GM19452 (cell line): ENCODE measurements at regions not wholly inside any gene's neighbourhood (a gene's known extent, or its start where the extent isn't known, plus 50 kb on each side); places are given as distances from the start of the nearest gene placed in this dataset.

Experiments
- ATAC-seq: cut with Tn5 transposase; IDR thresholded peaks from one replicate; pipeline ENCODE4 v1.9.1; 2021; ENCODE audit not compliant: unreplicated experiment

DNA sequence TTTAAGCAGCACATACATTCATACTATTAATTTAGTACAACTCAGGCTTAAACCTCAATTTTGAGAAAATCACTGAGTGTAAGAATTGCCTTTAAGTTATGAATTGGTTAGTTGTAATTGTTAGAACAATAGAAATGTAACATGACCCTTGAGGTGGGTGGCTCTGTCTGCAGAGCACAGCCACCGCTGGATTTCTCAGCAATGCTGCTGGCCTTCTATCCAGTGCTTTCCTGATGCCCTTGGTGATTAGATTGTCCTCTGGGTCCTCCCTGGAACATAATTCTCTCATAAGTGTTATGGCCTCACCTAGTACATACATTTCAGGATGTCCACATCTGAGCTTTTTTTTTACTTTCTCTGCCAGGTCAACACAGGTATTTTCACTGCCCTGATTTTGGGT is 213.2 kb downstream of the SLC7A11 start:
- ATAC-seq, result no peak

DNA sequence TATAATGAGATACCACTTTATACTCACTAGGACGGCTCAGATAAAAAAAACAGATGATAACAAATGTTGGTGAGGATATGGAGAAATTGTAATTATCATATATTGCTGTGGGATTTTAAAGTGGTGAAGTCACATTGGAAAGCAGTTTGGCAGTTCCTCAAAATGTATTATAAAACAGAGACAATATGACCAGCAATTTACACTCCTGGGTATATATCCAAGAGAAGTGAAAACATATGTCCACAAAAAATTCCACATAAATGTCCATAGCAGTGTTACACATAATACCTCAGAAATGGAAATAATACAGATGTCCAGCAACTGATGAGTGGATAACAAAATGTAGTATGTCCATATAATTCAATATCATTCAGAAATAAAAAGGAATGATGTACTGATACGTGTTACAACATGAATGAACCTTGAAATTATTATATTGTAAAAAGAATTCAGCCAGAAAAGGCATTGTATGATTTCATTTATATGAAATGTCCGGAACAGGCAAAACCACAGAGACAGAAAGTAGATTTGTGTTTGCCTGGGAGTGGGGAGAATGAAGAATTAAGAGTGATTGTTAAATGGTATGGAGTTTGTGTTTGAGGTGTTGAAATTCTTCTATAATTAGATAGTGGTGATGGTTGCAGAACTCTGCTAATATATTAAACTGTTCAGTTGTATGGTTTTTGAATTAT is 220.9 kb downstream of the SLC7A11 start:
- ATAC-seq, result no peak

DNA sequence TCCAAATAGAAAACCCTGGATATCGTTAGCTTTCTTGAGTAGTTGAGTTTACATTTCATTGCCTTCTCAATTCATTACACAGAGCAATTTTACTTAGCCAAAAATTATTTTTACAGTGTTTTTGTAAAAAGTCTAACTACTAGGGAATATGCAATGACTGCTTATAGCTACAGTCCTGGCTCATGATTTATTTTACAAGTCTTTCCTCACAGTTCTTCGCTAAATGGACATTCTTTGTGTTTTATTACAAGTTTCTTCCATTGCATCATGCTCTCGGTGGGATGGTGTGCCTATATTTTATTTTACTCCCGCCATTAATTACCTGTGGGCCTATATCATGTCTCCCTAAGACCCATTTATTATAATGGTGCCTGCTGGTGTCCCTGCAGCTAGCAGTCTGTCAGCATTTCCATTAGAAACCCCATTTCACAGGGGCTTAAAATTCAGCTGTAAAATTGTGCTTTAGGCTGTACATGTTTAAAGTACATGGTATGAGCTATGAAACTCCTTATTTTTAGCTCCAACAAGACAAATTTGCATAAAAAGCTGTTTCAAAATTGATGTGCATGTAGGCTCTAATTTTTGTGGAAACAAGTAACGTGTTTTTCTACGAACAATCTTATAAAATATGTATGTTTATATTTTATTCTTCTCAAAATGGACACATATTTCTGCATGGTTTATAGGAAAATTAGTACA is 227.4 kb downstream of the SLC7A11 start:
- ATAC-seq, result no peak

DNA sequence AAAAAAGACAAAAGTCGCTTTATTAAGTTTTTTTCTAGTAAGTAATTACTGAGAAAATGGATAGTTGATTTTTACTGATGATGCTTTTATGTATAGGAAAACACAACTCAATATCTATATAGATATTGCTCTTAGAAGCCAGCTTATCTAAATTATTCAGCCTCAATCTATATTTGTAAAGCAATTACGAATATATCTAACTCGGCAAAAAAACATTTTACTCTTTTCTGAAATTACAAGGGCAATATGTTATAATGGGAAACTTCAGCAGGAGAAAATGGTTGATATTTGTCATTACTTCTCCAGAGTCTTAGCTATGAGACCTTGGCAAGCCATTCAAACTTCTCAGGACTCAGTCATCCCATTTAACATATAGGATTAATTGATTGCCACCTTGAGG is 228.5 kb downstream of the SLC7A11 start:
- no peak for ATAC-seq

DNA sequence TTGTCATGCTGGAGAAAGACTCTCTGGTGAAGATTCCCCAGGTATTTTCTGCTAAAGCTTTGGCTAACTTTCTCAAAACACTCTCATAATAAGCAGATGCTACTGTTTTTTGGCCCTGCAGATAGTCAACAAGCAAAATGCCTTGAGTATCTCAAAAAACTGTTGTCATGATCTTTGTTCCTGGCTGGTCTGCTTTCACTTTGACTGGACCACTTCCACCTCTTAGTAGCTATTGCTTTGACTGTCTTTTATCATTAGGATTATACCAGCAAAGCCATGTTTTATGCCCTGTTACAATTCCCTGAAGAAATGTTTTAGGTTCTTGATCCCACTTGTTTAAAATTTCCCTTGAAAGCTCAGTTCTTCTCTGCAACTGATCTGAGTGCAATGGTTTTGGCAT is 231.5 kb downstream of the SLC7A11 start:
- ATAC-seq, result peak; percentile 71

DNA sequence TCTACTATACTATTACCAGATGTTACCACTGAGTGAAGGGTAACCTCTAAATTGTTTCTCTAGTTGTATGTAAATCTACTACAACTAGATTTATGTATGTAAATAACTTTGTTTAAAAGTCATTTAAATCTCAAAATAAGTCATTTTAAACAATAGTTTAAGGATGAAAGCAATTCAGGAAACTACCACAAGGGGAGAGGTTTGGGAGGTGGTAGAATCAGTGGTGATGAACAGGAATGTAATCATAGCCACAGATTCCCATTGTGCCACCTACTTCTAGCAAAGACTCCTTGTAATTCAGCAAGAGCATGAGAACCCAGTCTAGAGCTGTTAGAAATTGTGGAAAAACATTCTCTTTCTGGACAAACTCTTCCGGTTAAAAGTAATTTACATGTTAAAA is 234.6 kb downstream of the SLC7A11 start:
- no peak for ATAC-seq

DNA sequence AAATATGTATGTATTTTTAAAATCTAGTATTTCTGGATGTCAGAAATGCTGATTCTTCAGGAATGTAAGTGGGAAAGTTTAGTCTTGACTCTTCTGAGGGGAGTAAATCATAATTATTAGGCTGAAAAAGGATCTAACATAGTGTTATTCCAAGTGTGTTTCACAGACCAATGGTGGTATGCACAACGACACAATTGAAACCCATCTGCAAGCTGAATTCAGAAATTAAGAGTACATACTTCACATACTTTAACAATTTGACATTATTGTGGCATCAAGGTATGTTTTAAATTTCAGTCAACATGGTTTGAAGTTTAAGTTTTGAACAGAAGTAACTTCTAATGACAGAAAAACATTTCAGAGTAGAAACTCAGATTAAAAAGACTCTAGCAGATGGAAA is 236.7 kb downstream of the SLC7A11 start:
- no peak for ATAC-seq

DNA sequence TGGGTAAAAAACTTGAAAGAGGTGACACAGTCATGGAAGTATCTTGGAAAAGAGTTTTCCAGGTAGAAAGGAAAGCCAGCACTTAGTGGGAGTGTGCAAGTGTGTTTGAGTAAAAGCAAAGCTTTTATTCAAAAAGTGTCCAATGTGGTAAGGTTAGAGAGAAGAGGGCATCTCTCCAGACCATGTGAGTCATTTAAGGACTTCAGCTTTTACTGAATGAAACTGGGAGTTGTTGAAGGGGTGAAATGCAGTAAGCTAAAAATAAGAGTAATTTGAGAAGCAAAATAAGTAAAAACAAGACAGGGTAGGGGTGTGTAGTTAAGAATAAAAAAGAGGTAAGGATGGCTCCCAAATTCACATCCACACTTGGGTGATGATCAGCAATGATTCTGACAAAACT is 238.9 kb downstream of the SLC7A11 start:
- ATAC-seq, result peak; percentile 92

DNA sequence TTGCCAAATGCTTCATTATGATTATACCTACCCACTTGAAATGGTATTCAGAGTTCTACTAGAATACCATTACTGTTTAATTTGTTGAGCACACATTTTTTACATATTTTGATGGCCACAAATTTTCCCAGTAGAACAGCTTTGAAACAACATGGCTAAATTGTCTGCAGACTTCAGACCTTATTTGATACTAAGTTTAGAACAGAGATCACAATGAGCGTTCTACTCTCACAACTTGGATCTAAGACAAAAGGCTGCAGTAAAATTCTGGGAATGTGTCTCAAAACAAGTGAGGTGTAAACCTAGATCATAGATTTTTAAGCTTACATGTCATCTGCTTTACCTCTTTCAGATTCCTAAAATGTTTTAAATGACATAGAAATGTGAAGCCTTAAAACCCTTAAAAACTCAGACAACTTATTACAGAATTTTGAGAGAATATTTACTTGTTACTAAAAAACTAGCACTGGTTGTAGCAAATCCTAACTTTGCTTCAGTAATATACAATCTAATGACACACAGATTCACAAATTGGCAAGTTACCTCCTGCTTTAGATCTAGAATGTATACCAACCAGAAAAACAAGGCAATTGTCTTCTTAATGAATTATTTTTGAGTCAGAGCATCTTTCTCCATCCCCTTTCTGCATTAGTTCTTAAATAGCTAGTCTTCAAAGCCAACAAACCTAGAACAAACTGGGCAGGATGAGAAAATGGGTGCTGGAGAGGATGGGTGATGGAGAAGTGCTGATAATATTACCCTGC is 243.3 kb downstream of the SLC7A11 start:
- no peak for ATAC-seq

DNA sequence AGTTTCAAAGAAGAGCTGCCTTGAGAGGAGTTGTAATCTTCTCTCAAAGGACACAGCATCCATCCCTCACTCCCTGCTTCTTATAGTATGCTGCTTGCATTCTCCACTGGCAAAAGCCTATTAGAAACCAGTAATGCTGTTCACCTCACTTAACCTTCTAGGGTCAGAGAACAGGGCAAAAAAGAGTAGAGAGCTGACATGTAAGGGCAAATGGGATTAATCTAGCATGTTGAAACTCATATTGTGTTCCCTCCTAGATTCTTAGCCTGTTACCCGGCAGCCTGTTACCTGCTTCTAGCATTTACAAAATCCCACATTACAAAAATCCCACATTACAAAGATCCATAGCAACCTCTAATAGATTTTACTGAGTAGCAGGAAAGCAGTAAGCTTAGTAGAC is 244.7 kb downstream of the SLC7A11 start:
- no peak for ATAC-seq

DNA sequence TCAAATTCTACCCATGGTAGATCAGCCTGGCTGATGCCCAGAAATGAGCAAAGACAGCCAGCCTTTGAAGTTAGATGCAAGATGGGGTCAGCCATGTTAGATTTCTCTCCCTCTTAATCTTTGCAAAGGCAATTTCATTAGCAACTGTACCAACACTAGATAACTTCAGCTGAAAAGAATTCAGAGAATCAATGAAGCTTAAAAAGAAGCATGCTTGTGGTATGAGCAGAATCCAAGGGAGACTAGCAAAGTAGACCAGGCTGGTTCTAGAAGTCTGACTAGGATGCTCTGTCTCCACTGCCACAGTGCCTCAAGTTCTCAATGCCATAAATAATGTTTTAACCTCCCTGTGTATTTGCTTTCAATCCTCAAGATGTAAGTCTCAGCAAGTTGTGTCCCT is 247.3 kb downstream of the SLC7A11 start:
- ATAC-seq, result no peak

DNA sequence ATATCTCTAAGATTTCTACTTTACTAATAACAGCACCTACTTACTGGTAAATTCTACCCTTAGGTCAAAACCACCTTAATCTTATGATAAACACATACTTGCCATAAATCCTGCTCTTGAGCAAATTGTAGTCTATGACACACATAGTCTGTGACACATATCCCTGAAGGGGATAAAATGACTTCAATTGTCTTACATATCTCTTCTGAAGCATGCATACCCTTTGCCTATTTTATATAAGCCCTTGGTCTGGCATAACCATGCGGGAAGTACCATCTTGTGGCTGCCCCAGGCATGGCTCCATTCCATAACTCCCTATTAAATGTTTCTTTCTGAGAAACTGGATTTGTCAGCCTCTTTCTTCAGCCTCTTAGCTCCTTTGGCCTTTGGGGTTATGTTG is 248.9 kb downstream of the SLC7A11 start:
- ATAC-seq, result no peak

DNA sequence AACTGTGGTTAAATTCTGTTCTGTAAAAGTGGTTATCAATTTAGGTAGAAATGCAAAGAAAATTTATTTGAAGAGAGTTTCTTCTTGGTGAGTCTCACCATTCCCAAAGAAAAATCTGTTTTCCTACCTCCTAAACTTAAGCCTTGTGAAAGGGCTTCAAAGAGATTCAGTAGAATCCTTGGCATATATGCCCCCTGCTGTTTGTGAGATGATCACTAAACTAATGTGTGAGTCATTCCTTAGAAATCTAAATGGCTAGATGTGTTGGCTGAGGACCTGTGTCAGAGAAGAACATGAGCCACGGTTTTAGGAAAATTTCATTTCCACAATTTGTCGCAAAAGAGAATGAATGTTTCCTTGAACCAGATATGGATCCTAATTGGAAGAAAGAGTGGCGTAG is 260.9 kb downstream of the SLC7A11 start:
- no peak for ATAC-seq

DNA sequence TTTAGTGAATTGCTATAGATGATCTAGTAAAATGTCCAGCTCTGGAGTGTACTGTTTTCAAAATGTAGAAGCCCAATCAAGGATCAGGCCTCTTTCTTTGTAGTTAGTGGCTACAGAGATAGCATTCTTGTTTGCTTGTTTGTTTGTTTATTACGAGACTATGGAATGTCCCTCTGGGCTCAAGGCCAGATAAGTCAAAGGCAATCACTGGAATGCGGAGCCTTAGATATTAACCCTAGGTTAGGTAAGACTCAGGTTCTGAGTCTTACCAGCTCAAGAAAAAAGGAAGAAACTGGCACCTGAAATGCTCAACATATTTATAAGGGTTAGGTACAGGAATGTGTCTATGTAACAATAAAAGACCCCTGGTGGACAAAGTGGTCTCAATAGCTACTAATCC is 261.5 kb downstream of the SLC7A11 start:
- ATAC-seq, result no peak

DNA sequence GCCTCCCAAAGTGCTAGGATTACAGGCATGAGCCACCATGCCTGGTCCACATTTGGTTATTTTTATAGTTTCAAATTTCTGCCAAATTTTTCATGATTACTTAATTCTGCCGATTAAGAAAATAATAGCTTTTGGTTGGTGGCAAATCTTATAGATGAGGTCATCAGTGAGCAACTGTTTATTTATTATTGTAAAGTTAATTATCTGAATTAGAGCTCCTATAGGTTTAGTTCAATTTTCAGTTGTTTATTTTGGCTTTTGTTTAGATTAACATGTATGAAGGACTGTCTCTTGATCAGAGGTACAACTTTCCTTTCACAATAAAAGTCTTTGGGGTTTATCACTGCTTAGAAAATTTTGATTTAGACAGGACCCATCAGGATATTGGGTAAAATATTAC is 262.2 kb downstream of the SLC7A11 start:
- no peak for ATAC-seq

DNA sequence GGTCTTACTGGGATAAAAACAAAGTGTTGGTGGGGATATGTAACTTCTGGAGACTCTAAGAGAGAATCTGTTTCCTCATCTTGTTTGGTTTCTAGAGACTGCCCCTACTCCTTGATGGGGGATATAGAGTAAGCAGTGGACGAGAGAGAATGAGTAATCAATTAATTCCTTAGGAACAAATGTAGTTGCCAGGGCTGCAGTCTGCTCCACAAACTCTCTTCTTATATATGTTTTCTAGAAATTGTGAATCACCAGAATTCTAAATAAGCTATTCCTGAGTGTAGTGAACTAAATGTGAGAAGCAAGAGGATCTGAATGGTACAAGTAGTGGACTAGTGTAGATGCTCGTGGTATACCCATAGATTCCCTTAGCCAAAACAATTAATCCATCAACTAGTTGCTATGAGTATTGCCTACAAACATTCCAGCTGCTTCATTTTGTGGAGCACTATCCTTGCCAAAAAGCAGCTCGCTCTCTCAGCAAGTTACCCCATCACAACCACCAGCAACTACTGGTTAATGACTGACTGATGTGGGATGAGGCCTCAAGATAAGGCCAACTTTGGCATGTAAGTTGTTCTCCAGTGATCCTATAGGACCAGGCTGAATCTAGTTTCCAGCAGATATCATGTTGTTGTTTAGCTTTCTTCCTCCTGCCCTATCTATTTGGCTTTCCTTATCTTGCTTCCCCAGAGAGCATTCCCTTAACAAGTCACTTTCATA is 273.0 kb downstream of the SLC7A11 start:
- no peak for ATAC-seq

DNA sequence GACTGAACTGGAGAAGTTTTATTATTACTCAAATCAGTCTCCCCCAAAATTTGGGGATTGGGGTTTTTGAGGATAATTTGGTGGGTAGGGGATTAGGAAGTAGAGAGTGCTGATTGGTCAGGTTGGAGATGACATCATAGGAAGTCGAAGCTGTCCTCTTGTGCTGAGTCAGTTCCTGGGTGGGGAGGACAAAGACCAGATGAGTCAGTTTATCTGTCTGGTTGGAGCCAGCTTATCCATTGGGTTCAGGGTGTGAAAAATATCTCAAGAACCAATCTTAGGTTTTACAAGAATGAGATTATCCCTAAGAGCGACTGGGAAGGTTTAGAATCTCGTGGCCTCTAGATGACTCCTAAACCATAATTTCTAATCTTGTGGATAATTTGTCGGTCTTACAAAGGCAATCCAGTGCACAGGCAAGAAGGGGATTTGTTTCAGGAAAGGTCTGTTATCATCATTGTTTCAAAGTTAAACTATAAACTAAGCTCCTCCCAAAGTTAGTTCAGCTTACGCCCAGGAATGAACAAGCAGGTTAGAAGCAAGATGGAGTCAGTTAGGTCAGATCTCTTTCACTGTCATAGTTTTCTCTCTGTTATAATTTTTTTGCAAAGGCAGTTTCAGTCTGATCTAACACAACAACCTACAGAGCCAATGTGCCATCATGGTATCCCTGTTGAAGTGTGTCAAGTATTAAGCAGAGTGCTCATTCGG is 274.5 kb downstream of the SLC7A11 start:
- ATAC-seq, result no peak

DNA sequence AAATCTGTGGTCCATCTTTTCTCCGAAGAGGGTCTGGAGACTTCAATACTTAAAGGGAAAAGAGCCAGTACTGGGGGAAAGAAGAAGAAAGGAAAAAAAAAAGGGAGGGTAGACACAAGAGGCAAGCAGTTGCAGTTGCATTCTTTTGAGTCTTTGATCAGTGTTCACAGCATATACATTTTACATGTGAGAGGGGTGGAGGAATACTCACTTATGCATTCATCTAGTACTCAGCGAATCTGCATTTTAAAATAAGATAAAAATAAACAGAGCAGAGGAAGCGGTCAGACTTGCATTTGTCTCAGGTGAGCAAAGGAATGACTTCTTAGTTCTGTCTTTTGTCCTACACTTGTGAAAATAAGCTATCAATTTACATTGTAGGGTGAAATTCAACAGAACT is 275.6 kb downstream of the SLC7A11 start:
- no peak for ATAC-seq

DNA sequence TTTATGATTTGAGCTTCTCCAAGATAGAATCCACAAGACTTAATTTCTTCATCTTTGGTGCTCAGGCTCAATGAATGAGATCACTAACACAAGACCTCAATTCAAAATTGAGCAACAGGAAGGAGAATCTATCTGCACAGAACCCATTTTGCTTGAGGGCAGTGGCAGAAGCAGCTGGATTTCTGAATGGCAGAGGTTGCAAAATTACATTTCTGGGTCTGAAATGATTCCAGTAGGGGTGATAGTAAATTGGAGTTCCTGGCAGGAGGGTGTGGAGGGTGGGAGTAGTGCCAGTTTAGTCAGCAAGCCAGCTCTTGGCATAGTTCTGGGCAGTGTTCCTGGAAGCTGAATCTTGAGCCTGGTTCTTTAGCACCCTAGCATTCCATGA is 281.1 kb downstream of the SLC7A11 start:
- no peak for ATAC-seq

DNA sequence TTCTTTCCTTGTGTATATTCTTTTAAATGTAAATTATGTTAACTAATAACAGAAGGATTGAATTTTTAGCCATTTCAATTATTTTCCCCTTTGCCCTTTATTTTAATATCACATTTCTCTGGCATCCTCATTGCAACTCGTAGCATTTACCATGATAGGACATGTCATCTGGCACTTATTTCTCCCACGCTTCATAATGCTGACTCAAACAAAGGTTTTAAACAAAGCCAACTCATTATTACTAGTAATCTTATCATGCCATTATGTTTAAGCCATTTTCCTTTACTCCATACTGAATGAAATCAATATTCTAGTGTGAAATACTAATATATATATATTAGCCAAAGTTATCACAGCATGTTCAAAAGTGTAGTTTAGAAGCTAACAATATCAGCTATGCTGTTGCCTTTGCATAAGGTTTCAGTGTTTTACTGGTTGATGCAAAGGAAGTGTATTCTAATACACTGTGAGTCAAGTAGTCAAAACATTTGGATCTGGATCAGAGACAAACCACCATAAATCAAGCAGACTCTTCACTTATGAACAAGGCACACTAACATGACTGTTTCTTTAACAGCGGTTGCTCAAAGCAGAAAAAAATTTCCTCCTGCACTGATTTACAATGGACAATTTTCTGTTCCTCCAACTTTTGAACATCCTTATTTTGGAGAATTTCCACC is 281.6 kb downstream of the SLC7A11 start:
- no peak for ATAC-seq
